ENCODE measurements at regions not wholly inside any gene's neighbourhood (a gene's known extent, or its start where the extent isn't known, plus 50 kb on each side); places are given as distances from the start of the nearest gene placed in this dataset.

GRCh38 chr16:85177448-85177846 is 65.2 kb upstream of the CIBAR2 start:
- TF ChIP-seq, protein P1, sequence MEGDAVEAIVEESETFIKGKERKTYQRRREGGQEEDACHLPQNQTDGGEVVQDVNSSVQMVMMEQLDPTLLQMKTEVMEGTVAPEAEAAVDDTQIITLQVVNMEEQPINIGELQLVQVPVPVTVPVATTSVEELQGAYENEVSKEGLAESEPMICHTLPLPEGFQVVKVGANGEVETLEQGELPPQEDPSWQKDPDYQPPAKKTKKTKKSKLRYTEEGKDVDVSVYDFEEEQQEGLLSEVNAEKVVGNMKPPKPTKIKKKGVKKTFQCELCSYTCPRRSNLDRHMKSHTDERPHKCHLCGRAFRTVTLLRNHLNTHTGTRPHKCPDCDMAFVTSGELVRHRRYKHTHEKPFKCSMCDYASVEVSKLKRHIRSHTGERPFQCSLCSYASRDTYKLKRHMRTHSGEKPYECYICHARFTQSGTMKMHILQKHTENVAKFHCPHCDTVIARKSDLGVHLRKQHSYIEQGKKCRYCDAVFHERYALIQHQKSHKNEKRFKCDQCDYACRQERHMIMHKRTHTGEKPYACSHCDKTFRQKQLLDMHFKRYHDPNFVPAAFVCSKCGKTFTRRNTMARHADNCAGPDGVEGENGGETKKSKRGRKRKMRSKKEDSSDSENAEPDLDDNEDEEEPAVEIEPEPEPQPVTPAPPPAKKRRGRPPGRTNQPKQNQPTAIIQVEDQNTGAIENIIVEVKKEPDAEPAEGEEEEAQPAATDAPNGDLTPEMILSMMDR (IDR thresholded peaks at IDR 0.05; ENCODE audit: insufficient read depth, low read length, poor library complexity, severe bottlenecking) = no peak
- Histone ChIP-seq H3K27me3 (ENCODE audit: control insufficient read depth, insufficient read depth, low read length) (peaks cover 11% of the 10 kb centered on the region), H3K36me3 (ENCODE audit: control insufficient read depth, insufficient read depth, low read length) (no peaks in the 10 kb centered on the region), H3K4me3 (ENCODE audit: low read depth, low read length) (no peak overlapping the region)
- no peak for DNase-seq (ENCODE audit: low read depth)

DNA sequence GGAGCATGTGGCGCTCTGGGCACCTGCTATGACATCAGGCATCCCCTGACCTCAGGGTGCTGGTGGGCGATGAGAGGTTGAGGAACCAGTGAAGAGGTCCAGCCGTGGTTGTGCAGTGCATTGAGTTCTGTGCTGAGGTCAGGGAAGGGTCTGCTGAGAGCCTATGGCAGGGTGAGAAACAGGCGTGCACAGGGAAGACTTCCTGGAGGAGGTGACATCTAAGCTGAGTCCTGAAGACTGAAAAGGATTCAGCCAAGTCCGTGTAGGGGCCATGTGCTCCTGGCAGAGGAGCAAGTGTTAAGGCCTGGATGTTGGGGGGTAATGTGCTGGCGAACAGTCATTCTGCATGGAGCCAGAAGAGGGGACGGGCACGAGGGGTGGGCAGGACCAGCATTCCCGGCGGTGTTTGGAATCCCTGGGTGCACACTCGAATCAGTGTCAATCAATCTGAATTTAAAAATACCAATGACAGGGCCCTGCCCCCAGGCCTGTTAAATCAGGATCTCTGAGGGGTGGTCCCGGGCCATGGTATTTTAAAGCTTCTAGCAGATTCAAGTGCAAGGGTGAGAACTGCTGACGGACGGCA is 65.8 kb upstream of the CIBAR2 start:
- TF ChIP-seq, protein P1 (IDR thresholded peaks at IDR 0.05; ENCODE audit: insufficient read depth, low read length, poor library complexity, severe bottlenecking) = no peak
- Histone ChIP-seq H3K27me3 (ENCODE audit: control insufficient read depth, insufficient read depth, low read length) (peaks cover 8% of the 10 kb centered on the region), H3K36me3 (ENCODE audit: control insufficient read depth, insufficient read depth, low read length) (no peaks in the 10 kb centered on the region), H3K4me3 (ENCODE audit: low read depth, low read length) (no peak overlapping the region)
- DNase-seq (ENCODE audit: low read depth) = no peak

GRCh38 chr16:85178596-85178995 is 66.3 kb upstream of the CIBAR2 start:
- DNase-seq (ENCODE audit: low read depth) = no peak
- Histone ChIP-seq H3K36me3 (ENCODE audit: control insufficient read depth, insufficient read depth, low read length) (no peaks in the 10 kb centered on the region), H3K4me3 (ENCODE audit: low read depth, low read length) (no peak overlapping the region), H3K27me3 (ENCODE audit: control insufficient read depth, insufficient read depth, low read length) (peaks cover 8% of the 10 kb centered on the region)
- TF ChIP-seq, protein P1 (IDR thresholded peaks at IDR 0.05; ENCODE audit: insufficient read depth, low read length, poor library complexity, severe bottlenecking) = no peak

DNA sequence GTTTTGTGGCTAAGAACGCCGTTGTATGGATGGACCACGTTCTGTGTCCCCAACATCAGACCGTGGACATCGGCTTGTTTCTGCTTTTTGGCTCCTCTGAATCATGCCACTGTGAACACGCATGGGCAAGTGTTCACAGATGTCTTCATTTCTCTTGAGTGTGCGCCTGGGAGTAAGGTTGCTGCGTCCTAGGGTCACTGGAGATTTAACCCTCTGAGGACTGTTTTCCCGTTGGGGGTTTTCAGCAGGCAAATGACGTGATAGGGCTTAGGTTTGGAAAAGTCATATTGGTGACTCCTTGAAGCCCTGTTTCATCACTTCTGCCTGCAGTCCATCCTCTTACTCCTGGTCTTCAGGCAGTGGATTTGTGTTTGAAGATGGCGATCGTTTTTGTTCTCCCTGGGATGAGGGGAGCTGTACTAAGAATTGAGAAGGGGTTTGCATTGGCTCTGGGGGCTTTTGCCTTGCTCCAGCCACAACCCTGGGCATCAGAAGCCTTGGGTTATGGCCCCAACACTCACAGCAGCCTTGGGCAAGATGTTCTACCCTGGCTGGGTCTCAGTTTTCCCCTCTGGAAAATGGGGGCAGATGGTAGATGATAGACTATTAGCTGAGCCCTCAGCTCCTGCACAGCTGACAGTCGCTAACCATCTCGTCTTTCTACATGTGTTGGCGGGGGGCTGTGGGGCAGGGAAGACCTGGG is 67.2 kb upstream of the CIBAR2 start:
- H3K27me3 ChIP-seq (ENCODE audit: control insufficient read depth, insufficient read depth, low read length) = peaks cover 8% of the 10 kb centered on the region
- H3K36me3 ChIP-seq (ENCODE audit: control insufficient read depth, insufficient read depth, low read length) = no peaks in the 10 kb centered on the region
- no peak overlapping the region for H3K4me3 ChIP-seq (ENCODE audit: low read depth, low read length)
- TF ChIP-seq, protein P1 (IDR thresholded peaks at IDR 0.05; ENCODE audit: insufficient read depth, low read length, poor library complexity, severe bottlenecking) = no peak
- no peak for DNase-seq (ENCODE audit: low read depth)

DNA sequence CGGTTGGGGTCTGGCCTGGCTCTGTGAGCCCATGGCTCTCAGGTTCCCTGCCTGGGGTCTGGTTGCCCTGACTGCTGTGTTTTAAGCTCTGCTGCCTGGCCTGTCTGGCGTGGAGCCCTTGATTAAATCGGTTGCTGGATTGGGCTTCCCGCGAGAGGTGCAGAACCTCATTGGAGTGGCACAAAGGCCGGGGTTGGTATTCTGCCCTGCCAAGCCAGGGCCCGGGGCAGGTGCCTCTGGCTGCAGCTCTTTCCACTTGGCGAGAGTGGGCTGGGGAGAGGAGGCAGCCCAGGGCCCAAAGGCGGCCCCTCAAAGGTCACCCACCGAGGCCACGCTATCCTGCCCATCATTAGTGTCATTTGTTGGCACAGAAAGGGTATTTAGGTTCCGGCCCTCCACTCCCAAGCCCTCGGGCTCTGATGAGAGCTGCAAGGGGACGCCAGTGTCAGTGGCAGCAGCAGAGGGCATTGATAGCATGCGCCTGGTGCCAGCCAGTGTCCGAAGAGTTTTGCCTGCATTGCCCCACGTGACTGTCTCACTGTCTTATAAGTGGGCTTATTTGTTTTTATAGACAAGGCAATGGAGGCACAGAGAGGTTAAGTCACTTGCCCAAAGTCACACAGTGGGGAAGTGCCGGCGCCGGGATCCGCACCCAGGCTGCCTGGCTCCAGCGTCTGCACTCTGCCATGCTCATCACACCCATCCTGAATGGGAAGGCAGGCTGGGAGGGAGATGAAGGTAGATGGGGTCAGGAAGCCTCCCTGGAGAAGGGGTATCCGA is 68.0 kb upstream of the CIBAR2 start:
- TF ChIP-seq, protein P1 (IDR thresholded peaks at IDR 0.05; ENCODE audit: insufficient read depth, low read length, poor library complexity, severe bottlenecking) = no peak
- H3K27me3 ChIP-seq (ENCODE audit: control insufficient read depth, insufficient read depth, low read length) = peaks cover 8% of the 10 kb centered on the region
- H3K36me3 ChIP-seq (ENCODE audit: control insufficient read depth, insufficient read depth, low read length) = no peaks in the 10 kb centered on the region
- DNase-seq (ENCODE audit: low read depth) = no peak
- H3K4me3 ChIP-seq (ENCODE audit: low read depth, low read length) = no peak overlapping the region

All from kidney epithelial cell (primary cell).